MCF 10A (cell line): ENCODE measurements at regions not wholly inside any gene's neighbourhood (a gene's known extent, or its start where the extent isn't known, plus 50 kb on each side); places are given as distances from the start of the nearest gene placed in this dataset.

ENCODE experiments used
- BruUV-seq: library from RNA; stranded (reverse); fragments of 400-500 nt; replicated peaks from 2 replicates; lab custom pipeline; 2021; lab: Mats Ljungman, UMichigan
- CTCF ChIA-PET: fragments of 300-600 bp; sonication (Branson Sonifier 250); formaldehyde crosslinking; extraction: SDS; loops from one replicate; lab custom pipeline; 2021; ENCODE audit warnings: antibody characterized with exemption, inconsistent platforms; lab: Yijun Ruan, JAX
- POLR2A ChIA-PET: fragments of 300-600, 350-650 bp; sonication (Branson Sonifier 250); formaldehyde crosslinking; extraction: SDS; loops from one replicate; lab custom pipeline; 2020; ENCODE audit warnings: antibody characterized with exemption, inconsistent platforms; lab: Yijun Ruan, JAX
- DNase-seq: peaks from one replicate; pipeline ENCODE4 v3.0.0-alpha.2; 2018; ENCODE audit not compliant: unreplicated experiment
- H3K27ac Mint-ChIP-seq: one replicate; pipeline ENCODE4 v1.8.0; 2022; ENCODE audit warnings: mild to moderate bottlenecking, low read depth, mixed read lengths; ENCODE audit not compliant: unreplicated experiment
- H3K27me3 Mint-ChIP-seq: one replicate; pipeline ENCODE4 v1.8.0; 2022; ENCODE audit warnings: mixed read lengths; ENCODE audit not compliant: insufficient read depth, unreplicated experiment
- H3K36me3 Mint-ChIP-seq: one replicate; pipeline ENCODE4 v1.8.0; 2022; ENCODE audit warnings: mild to moderate bottlenecking, moderate library complexity, mixed read lengths; ENCODE audit not compliant: insufficient read depth, unreplicated experiment
- H3K4me1 Mint-ChIP-seq: one replicate; pipeline ENCODE4 v1.8.0; 2022; ENCODE audit warnings: mixed read lengths; ENCODE audit not compliant: insufficient read depth, unreplicated experiment
- H3K4me3 Mint-ChIP-seq: one replicate; pipeline ENCODE4 v1.8.0; 2022; ENCODE audit warnings: mild to moderate bottlenecking, moderate library complexity, mixed read lengths; ENCODE audit not compliant: unreplicated experiment
- H3K9me3 Mint-ChIP-seq: one replicate; pipeline ENCODE4 v1.8.0; 2022; ENCODE audit warnings: mixed read lengths; ENCODE audit not compliant: unreplicated experiment
- intact Hi-C: fragments of 100-400 bp; cut with micrococcal nuclease; formaldehyde crosslinking; loops from 2 replicates; pipeline ENCODE4 v1.14.1; 2022
- TF ChIP-seq, protein P1 (sequence below): fragments of 200-600 bp; IDR thresholded peaks from one replicate; pipeline ENCODE4 v1.8.0; 2022; ENCODE audit warnings: antibody characterized with exemption, mild to moderate bottlenecking; ENCODE audit not compliant: unreplicated experiment

DNA sequence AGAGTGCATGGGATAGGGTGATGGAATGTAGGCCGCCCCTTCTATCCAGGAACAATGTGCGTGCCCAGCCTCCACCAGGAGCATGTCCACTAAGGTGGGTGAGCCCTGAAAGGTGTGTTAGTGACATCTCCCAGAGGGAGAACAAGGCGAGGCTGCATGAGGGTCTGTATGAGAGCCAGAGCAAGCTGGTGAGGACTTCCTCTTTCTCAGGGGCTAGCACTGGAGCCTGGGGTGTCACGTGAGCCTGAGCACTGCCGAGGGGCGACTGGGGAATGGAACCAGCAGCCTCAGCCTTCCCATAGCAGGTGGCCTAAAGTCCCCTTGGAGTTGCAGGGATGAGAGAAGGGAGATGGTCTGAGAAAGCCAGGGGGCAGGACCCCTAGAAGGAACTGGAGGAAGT, 156.3 kb upstream of the COBL start:
- Mint-ChIP-seq H3K4me1 (no peaks in the 10 kb centered on the region), H3K4me3 (no peak overlapping the region)
- intact Hi-C loops: no loop called here

DNA sequence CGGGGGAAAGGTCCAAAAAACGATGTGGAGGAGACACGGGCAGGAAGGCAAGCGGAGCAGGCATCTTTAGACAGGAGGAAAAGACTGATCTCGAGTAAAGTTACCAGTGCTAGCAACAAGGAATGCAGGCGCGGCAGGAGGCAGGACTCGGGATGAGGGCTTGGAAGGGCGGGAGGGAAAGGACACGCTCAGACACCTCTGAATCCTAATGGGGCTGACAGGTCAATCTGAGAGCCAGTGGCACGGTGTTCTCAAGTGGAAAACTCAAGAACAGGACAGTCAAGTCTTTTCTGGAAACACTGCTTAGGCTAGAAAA, 155.3 kb upstream of the COBL start:
- H3K4me1 Mint-ChIP-seq: no peaks in the 10 kb centered on the region
- TF ChIP-seq, protein P1, sequence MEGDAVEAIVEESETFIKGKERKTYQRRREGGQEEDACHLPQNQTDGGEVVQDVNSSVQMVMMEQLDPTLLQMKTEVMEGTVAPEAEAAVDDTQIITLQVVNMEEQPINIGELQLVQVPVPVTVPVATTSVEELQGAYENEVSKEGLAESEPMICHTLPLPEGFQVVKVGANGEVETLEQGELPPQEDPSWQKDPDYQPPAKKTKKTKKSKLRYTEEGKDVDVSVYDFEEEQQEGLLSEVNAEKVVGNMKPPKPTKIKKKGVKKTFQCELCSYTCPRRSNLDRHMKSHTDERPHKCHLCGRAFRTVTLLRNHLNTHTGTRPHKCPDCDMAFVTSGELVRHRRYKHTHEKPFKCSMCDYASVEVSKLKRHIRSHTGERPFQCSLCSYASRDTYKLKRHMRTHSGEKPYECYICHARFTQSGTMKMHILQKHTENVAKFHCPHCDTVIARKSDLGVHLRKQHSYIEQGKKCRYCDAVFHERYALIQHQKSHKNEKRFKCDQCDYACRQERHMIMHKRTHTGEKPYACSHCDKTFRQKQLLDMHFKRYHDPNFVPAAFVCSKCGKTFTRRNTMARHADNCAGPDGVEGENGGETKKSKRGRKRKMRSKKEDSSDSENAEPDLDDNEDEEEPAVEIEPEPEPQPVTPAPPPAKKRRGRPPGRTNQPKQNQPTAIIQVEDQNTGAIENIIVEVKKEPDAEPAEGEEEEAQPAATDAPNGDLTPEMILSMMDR: no peak
- BruUV-seq: no TSS peak
- ChIA-PET POLR2A (no interaction called here), CTCF (interaction anchor here (0.5 to 0.9 kb wide), 3 partner anchors 41 to 1047 kb away, joined by 3 to 4 read pairs (median 3); no protein-coding TSS in a partner anchor)
- peaks cover 44% of the 10 kb centered on the region for H3K27me3 Mint-ChIP-seq
- no peaks in the 10 kb centered on the region for H3K36me3 Mint-ChIP-seq
- H3K4me3 Mint-ChIP-seq: no peak overlapping the region
- no peak for DNase-seq
- intact Hi-C loops: no loop called here
- H3K9me3 Mint-ChIP-seq: no peaks in the 10 kb centered on the region
- H3K27ac Mint-ChIP-seq: peak overlapping the region; percentile 44

More for the DNA sequence above, 156.3 kb upstream of the COBL start:
- Mint-ChIP-seq H3K36me3 (no peaks in the 10 kb centered on the region), H3K27ac (no peak overlapping the region), H3K9me3 (no peaks in the 10 kb centered on the region), H3K27me3 (peaks cover 36% of the 10 kb centered on the region)
- ChIA-PET POLR2A (no interaction called here), CTCF (no interaction called here)
- DNase-seq: no peak
- TF ChIP-seq, protein P1: no peak
- BruUV-seq: no TSS peak

DNA sequence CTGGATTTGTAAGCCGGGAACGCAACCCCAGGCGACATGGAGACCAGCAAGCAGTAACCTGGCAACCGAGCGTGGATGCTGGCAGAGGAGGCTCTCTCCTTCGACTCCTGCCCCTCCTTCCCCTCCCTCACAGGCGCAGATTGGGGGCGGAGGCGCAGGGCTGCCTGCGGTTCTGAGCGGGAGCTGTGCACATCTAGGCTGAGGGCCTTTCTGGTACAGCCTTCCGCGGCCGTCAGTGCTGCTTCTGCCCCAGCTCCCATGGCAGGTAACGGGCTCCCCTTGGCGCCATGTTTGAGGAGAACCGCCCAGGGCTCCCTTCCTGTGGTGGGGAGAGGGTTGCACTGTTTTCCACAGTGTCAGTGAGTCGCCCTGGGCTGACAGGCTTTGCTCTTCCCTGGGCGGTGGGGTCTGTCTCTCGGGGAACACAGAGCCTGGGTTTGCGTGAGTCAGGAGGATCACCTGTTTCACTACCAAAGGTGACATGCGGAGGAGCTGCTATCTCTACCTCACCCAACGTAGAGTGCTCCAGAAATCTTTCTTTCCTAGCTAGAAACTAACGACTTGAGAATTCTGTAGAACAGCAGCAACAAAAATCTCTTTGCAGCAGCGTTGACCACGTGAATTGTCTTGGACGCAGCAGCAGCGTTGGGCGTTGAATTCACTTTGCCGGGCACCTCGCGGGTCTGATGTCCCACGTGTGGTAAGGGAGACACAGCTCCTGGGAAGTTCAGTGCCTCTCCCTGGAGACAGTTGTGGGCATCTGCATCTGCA, 154.8 kb upstream of the COBL start:
- Mint-ChIP-seq H3K9me3 (no peaks in the 10 kb centered on the region), H3K27ac (peak overlapping the region; percentile 44), H3K27me3 (peaks cover 44% of the 10 kb centered on the region), H3K36me3 (no peaks in the 10 kb centered on the region), H3K4me3 (no peak overlapping the region), H3K4me1 (no peaks in the 10 kb centered on the region)
- ChIA-PET POLR2A (no interaction called here), CTCF (interaction anchor here (0.5 to 0.9 kb wide), 3 partner anchors 40 to 1047 kb away, joined by 3 to 4 read pairs (median 3); no protein-coding TSS in a partner anchor)
- BruUV-seq: no TSS peak
- TF ChIP-seq, protein P1: no peak
- DNase-seq: no peak
- intact Hi-C loops: no loop called here

DNA sequence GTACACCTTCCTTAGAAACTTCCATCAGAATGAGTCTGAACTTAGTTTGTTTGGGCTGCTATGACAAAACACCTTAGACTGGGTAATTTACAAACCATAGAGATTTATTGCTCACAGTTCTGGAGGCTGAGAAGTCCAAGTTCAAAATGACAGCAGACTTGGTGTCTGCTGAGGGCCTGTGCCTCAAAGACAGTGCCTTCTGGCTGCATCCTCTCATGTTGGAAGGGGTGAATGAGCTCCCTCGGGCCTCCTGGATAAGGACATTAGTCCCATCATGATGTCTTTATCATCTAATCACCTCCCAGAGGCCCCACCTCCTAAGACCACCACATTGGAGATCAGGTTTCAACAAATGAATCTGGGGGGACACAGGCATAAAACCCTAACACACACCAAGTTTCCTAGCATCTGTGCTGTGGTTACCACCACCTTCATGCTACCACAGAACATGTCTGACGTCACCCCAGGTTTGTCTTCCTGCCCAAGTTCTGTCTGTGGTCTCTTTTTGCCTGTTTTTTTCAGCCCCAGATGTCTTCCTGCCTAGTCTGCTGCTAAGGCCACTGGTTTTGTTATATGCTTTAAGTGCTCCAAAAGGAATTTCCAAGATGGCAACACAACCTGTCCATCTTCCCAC, 150.9 kb upstream of the COBL start:
- H3K4me3 Mint-ChIP-seq: no peak overlapping the region
- TF ChIP-seq, protein P1: no peak
- intact Hi-C loops: no loop called here
- CTCF ChIA-PET: no interaction called here
- no peaks in the 10 kb centered on the region for H3K36me3 Mint-ChIP-seq
- H3K9me3 Mint-ChIP-seq: no peaks in the 10 kb centered on the region
- H3K27ac Mint-ChIP-seq: no peak overlapping the region
- H3K4me1 Mint-ChIP-seq: no peaks in the 10 kb centered on the region
- BruUV-seq: no TSS peak
- H3K27me3 Mint-ChIP-seq: peaks cover 65% of the 10 kb centered on the region
- POLR2A ChIA-PET: no interaction called here
- no peak for DNase-seq
